ENCODE measurements at regions not wholly inside any gene's neighbourhood (a gene's known extent, or its start where the extent isn't known, plus 50 kb on each side); places are given as distances from the start of the nearest gene placed in this dataset.

- no peaks in the 10 kb centered on the region for H3K36me3 ChIP-seq (ENCODE audit: insufficient read depth, low read length)
- H3K4me3 Mint-ChIP-seq, result no peak overlapping the region
- intact Hi-C loops (cut with micrococcal nuclease), result no loop called here
- peaks cover 4 to 11% (median 9%) of the 10 kb centered on the region in 4 donors for H3K4me1 Mint-ChIP-seq
- ChIA-PET CTCF (ENCODE audit: partially characterized antibody) (interaction anchor here (0.7 to 4.5 kb wide), 18 partner anchors 12 to 778 kb away, joined by 3 to 44 read pairs (median 4); no protein-coding TSS in a partner anchor), POLR2A (ENCODE audit: partially characterized antibody) (no interaction called here)
- peaks cover 6% of the 10 kb centered on the region for H3K4me1 ChIP-seq (ENCODE audit: insufficient read depth, low read length)
- no peaks in the 10 kb centered on the region for H3K9me3 Mint-ChIP-seq
- no peaks in the 10 kb centered on the region for H3K36me3 Mint-ChIP-seq
- H3K27ac ChIP-seq (ENCODE audit: low read depth, low read length), result no peak overlapping the region
- H3K4me3 ChIP-seq (ENCODE audit: low read length in 2 of 2), result no peak overlapping the region
- H3K27me3 ChIP-seq (ENCODE audit: insufficient read depth, low read length), result no peaks in the 10 kb centered on the region
- H3K27me3 Mint-ChIP-seq, result no peaks in the 10 kb centered on the region
- no peaks in the 10 kb centered on the region for H3K9me3 ChIP-seq (ENCODE audit: control insufficient read depth in 1 of 2, low read length in 2 of 2)
- peak overlapping the region in 1 of 7 donors; percentile 32 for H3K27ac Mint-ChIP-seq
- peak; percentile 22 to 39 (median 38) for DNase-seq
Measured at GRCh38 chr2:207473049-207473930, 56.5 kb upstream of the CREB1 start.

- intact Hi-C loops (cut with micrococcal nuclease), result loop anchor here (2.0 kb wide), 1 partner anchor 331 kb away; no protein-coding TSS in a partner anchor
- POLR2A ChIA-PET (ENCODE audit: partially characterized antibody), result no interaction called here
Measured at GRCh38 chr2:207473931-207474235, 55.9 kb upstream of the CREB1 start.

GRCh38 chr2:207474863-207475485 lies 54.8 kb upstream of the CREB1 start:
- no peaks in the 10 kb centered on the region for H3K27me3 ChIP-seq (ENCODE audit: insufficient read depth, low read length)
- POLR2A ChIA-PET (ENCODE audit: partially characterized antibody), result interaction anchor here (1.3 kb wide), 1 partner anchor 55 kb away, joined by 3 read pairs; the partner anchor contains the start of gene CREB1
- DNase-seq, result peak in 4 of 5 donors; percentile 52 to 67 (median 58)
- Mint-ChIP-seq H3K4me3 (peak overlapping the region in 3 of 8 donors; percentile 18 to 52 (median 43)), H3K27me3 (no peaks in the 10 kb centered on the region), H3K4me1 (peaks cover 7 to 21% (median 11%) of the 10 kb centered on the region in 4 donors), H3K36me3 (no peaks in the 10 kb centered on the region), H3K27ac (peak overlapping the region in 4 of 7 donors; percentile 19 to 72 (median 42)), H3K9me3 (no peaks in the 10 kb centered on the region)
- H3K4me3 ChIP-seq (ENCODE audit: low read length in 2 of 2), result no peak overlapping the region
- CTCF ChIA-PET (ENCODE audit: partially characterized antibody), result interaction anchor here (1.0 to 4.5 kb wide), 4 partner anchors 429 to 681 kb away, joined by 3 to 44 read pairs (median 30); no protein-coding TSS in a partner anchor
- H3K27ac ChIP-seq (ENCODE audit: low read depth, low read length), result no peak overlapping the region
- H3K9me3 ChIP-seq (ENCODE audit: control insufficient read depth in 1 of 2, low read length in 2 of 2), result no peaks in the 10 kb centered on the region
- H3K4me1 ChIP-seq (ENCODE audit: insufficient read depth, low read length), result peaks cover 6% of the 10 kb centered on the region
- no peaks in the 10 kb centered on the region for H3K36me3 ChIP-seq (ENCODE audit: insufficient read depth, low read length)
- intact Hi-C loops (cut with micrococcal nuclease), result loop anchor here (1.0 to 5.0 kb wide), 8 partner anchors 54 to 1313 kb away; partner anchors contain the start of gene CREB1

More at GRCh38 chr2:207473931-207474235, 55.9 kb upstream of the CREB1 start:
- no peaks in the 10 kb centered on the region for H3K27me3 ChIP-seq (ENCODE audit: insufficient read depth, low read length)
- no peak for DNase-seq
- no peak overlapping the region for H3K4me3 ChIP-seq (ENCODE audit: low read length in 2 of 2)
- no peak overlapping the region for H3K27ac ChIP-seq (ENCODE audit: low read depth, low read length)
- Mint-ChIP-seq H3K9me3 (no peaks in the 10 kb centered on the region), H3K4me1 (peaks cover 7 to 16% (median 10%) of the 10 kb centered on the region in 4 donors), H3K27ac (no peak overlapping the region), H3K36me3 (no peaks in the 10 kb centered on the region), H3K27me3 (no peaks in the 10 kb centered on the region), H3K4me3 (no peak overlapping the region)
- H3K9me3 ChIP-seq (ENCODE audit: control insufficient read depth in 1 of 2, low read length in 2 of 2), result no peaks in the 10 kb centered on the region
- no peaks in the 10 kb centered on the region for H3K36me3 ChIP-seq (ENCODE audit: insufficient read depth, low read length)
- peaks cover 6% of the 10 kb centered on the region for H3K4me1 ChIP-seq (ENCODE audit: insufficient read depth, low read length)
- CTCF ChIA-PET (ENCODE audit: partially characterized antibody), result interaction anchor here (0.7 to 4.5 kb wide), 13 partner anchors 12 to 778 kb away, joined by 3 to 44 read pairs (median 4); no protein-coding TSS in a partner anchor

- H3K27ac ChIP-seq (ENCODE audit: low read depth, low read length), result no peak overlapping the region
- ChIA-PET CTCF (ENCODE audit: partially characterized antibody) (interaction anchor here (1.0 to 3.1 kb wide), 6 partner anchors 423 to 702 kb away, joined by 3 to 19 read pairs (median 4); no protein-coding TSS in a partner anchor), POLR2A (ENCODE audit: partially characterized antibody) (interaction anchor here (1.3 kb wide), 1 partner anchor 54 kb away, joined by 3 read pairs; the partner anchor contains the start of gene CREB1)
- no peak overlapping the region for H3K4me3 Mint-ChIP-seq
- H3K36me3 ChIP-seq (ENCODE audit: insufficient read depth, low read length), result no peaks in the 10 kb centered on the region
- H3K4me1 Mint-ChIP-seq, result peaks cover 7 to 21% (median 11%) of the 10 kb centered on the region in 4 donors
- peaks cover 6% of the 10 kb centered on the region for H3K4me1 ChIP-seq (ENCODE audit: insufficient read depth, low read length)
- peak in 1 of 5 donors; percentile 1 for DNase-seq
- H3K4me3 ChIP-seq (ENCODE audit: low read length in 2 of 2), result no peak overlapping the region
- H3K27ac Mint-ChIP-seq, result peak overlapping the region in 1 of 7 donors; percentile 19
- no peaks in the 10 kb centered on the region for H3K36me3 Mint-ChIP-seq
- no peaks in the 10 kb centered on the region for H3K9me3 ChIP-seq (ENCODE audit: control insufficient read depth in 1 of 2, low read length in 2 of 2)
- H3K27me3 Mint-ChIP-seq, result no peaks in the 10 kb centered on the region
- intact Hi-C loops (cut with micrococcal nuclease), result loop anchor here (1.0 to 5.0 kb wide), 8 partner anchors 54 to 1313 kb away; partner anchors contain the start of gene CREB1
- no peaks in the 10 kb centered on the region for H3K27me3 ChIP-seq (ENCODE audit: insufficient read depth, low read length)
- no peaks in the 10 kb centered on the region for H3K9me3 Mint-ChIP-seq
Measured at GRCh38 chr2:207475546-207475945, 54.2 kb upstream of the CREB1 start.

- Histone ChIP-seq H3K27ac (ENCODE audit: low read depth, low read length) (no peak overlapping the region), H3K36me3 (ENCODE audit: insufficient read depth, low read length) (no peaks in the 10 kb centered on the region), H3K4me3 (ENCODE audit: low read length in 2 of 2) (no peak overlapping the region), H3K4me1 (ENCODE audit: insufficient read depth, low read length) (peaks cover 18% of the 10 kb centered on the region), H3K9me3 (ENCODE audit: control insufficient read depth in 1 of 2, low read length in 2 of 2) (no peaks in the 10 kb centered on the region), H3K27me3 (ENCODE audit: insufficient read depth, low read length) (no peaks in the 10 kb centered on the region)
- peaks cover 10 to 30% (median 22%) of the 10 kb centered on the region in 4 donors for H3K4me1 Mint-ChIP-seq
- H3K27me3 Mint-ChIP-seq, result no peaks in the 10 kb centered on the region
- no peak overlapping the region for H3K4me3 Mint-ChIP-seq
- H3K36me3 Mint-ChIP-seq, result no peaks in the 10 kb centered on the region
- no peak overlapping the region for H3K27ac Mint-ChIP-seq
- no peak for DNase-seq
- POLR2A ChIA-PET (ENCODE audit: partially characterized antibody), result no interaction called here
- H3K9me3 Mint-ChIP-seq, result peaks cover 0 to 2% (median 0%) of the 10 kb centered on the region in 8 donors
- CTCF ChIA-PET (ENCODE audit: partially characterized antibody), result interaction anchor here (1.6 to 3.1 kb wide), 3 partner anchors 430 to 681 kb away, joined by 5 to 19 read pairs (median 11); no protein-coding TSS in a partner anchor
- intact Hi-C loops (cut with micrococcal nuclease), result loop anchor here (5.0 kb wide), 2 partner anchors 921 to 1316 kb away; no protein-coding TSS in a partner anchor
Measured at GRCh38 chr2:207477896-207478295, 51.9 kb upstream of the CREB1 start.

GRCh38 chr2:207478572-207478971 lies 51.2 kb upstream of the CREB1 start:
- DNase-seq, result no peak
- intact Hi-C loops (cut with micrococcal nuclease), result loop anchor here (5.0 kb wide), 2 partner anchors 921 to 1316 kb away; no protein-coding TSS in a partner anchor
- H3K27me3 ChIP-seq (ENCODE audit: insufficient read depth, low read length), result no peaks in the 10 kb centered on the region
- Mint-ChIP-seq H3K4me3 (no peak overlapping the region), H3K4me1 (peaks cover 6 to 26% (median 22%) of the 10 kb centered on the region in 4 donors), H3K27me3 (no peaks in the 10 kb centered on the region), H3K36me3 (no peaks in the 10 kb centered on the region), H3K27ac (no peak overlapping the region), H3K9me3 (peaks cover 0 to 2% (median 0%) of the 10 kb centered on the region in 8 donors)
- no peak overlapping the region for H3K4me3 ChIP-seq (ENCODE audit: low read length in 2 of 2)
- POLR2A ChIA-PET (ENCODE audit: partially characterized antibody), result no interaction called here
- peaks cover 18% of the 10 kb centered on the region for H3K4me1 ChIP-seq (ENCODE audit: insufficient read depth, low read length)
- CTCF ChIA-PET (ENCODE audit: partially characterized antibody), result no interaction called here
- no peak overlapping the region for H3K27ac ChIP-seq (ENCODE audit: low read depth, low read length)
- no peaks in the 10 kb centered on the region for H3K9me3 ChIP-seq (ENCODE audit: control insufficient read depth in 1 of 2, low read length in 2 of 2)
- H3K36me3 ChIP-seq (ENCODE audit: insufficient read depth, low read length), result no peaks in the 10 kb centered on the region
